Stimulated activated CD4-positive, alpha-beta T cell treated with anti-CD3 and anti-CD28 coated beads, TNF-alpha, amount 100 ng/mL, for 1 hour (primary cell): ENCODE measurements at regions not wholly inside any gene's neighbourhood (a gene's known extent, or its start where the extent isn't known, plus 50 kb on each side); places are given as distances from the start of the nearest gene placed in this dataset.
A peak's percentile ranks its signal among the peaks of the same experiment; 100 is the strongest.

Source experiments
- DNase-seq, 3 donors: peaks; one replicate each; pipeline ENCODE4 v3.0.0-alpha.2; 2020; ENCODE audit warnings: low read depth in 3 of 3, low spot score in 1 of 3

DNA sequence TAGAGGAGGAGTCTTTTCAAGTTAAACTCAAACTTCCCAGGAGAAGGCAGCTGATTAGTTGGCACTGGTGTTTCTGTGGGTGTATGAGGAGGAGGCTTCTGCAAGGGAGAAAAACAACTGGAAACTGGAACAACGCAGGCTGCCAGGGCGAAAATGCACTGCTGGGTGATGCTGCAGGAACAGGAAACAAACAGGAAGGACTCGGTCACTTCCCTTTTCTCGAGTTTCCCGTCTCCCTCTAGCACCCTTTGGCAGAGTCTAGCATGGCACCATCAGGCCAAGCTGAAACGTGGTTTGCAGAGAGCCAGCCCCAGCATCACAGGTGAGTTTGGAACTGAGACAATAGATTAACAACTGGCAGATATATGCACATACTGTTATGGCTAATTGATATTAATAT lies 77.5 kb upstream of the CAST start:
- DNase-seq: no peak

DNA sequence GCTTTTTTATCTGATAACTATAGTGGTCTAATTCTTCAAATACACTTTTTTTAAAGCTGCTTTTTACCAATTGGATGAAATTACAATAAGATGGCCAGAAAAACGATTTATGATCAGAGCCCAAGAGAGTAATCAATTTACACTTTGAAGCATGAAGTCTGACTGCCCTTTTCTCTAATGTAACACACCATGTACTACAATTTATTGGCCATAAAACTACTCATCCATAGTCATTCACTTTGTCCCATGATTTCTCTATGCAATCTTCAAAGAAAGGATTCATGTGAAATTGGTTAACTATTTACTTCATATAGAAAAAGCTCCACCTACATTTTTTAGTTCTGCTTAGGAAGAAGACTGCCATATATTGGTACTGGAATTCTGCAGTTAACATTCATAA lies 73.6 kb upstream of the CAST start:
- no peak for DNase-seq

DNA sequence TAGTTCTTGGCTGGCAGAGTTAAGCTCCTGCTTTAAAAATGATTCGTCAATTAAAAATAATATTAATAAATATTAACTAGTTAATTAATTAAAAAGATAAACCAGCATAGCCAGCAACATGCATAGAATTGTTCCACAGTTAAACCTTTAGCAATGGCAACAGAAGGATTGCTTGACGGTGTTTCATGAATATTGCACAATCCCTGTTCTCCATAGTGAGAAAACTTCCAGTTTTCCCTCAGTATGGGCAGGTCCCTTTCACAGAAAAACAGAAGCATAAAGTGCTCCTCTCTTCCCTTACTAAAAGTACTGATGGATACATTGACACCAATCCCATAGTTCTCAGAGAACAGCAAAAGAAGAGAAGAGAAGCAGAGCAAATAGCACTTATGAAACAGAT lies 71.4 kb upstream of the CAST start:
- no peak for DNase-seq

DNA sequence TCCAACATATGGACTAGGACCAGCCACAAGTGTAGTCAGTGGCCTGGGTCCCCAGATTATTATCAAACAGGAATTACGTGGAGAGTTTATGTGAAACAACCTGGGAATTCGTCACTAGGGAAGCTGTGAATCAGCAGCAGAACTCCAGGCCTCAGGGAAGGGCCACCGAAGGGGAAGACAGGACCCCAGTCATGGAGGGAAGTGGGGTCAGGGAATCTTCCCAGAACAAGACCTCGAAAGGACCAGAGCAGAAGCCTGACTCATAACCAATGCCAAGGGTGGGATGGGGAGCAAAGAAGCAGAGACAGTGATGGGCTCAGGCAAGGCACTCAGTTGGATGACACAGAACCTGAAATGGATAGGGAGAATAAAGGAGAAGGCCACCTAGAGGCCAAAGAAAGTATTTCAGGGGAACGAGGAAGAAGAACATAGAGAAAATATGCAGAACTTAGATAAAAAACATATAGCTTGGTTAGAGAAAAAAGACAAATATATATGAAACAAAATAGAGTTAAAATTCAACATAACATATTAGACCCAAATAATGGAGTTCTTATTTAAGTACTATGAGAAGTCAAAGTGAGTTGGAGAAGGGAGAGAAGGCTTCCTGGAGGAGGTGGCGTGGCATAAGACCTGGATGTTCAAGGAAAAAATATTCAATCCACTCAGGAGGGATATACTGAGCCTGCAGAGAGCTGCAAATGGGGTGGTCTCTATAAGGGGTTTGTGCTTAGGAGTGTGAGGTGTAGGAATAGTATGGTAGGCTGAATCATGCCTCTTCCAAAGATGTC lies 66.7 kb upstream of the CAST start:
- DNase-seq: no peak

DNA sequence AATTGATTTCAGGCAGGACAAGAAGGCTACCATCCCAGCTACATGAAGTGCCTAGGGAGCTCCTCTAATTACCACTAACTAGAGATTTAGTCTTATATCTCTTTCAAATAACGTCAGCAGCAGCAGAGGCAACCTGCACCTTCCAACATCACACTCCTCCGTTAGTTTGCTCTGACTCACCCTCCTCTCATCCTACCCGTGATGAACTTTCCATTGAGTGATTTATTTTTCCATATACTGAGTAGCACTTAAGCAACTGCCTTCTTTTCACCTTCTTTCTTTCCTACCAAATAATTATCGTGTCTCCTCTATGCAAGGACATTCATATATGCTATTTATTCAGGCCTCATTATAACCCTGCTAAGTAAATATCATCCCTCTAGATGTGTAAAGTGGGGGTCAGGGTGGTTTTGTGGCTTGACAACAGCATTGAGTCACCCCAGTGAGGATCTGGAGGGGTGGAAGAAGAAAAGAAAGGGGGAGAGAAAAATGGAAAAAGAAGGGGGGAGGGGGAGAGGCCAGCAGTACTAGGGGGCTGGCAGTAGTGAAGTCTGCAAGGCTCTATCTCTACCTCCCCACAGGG lies 64.6 kb upstream of the CAST start:
- DNase-seq: no peak

DNA sequence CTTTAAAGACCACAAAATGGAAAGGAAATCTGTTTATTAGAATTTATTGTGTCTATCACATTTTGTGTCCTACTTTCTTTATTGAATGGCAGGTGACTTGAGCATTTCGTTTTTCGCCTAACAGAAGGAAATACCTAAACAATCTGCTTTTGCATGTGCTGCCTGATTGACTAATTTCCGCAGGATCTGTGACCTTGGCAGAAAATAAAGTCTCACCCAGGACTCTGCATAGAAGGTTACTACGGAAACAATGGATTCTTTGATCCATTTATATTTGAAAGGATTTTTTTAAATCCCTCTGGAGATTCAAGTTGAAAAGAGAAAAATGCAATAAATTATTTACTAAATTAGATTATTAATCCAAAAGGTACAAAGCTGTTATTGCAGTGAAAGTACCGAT lies 61.0 kb upstream of the CAST start:
- DNase-seq: no peak

DNA sequence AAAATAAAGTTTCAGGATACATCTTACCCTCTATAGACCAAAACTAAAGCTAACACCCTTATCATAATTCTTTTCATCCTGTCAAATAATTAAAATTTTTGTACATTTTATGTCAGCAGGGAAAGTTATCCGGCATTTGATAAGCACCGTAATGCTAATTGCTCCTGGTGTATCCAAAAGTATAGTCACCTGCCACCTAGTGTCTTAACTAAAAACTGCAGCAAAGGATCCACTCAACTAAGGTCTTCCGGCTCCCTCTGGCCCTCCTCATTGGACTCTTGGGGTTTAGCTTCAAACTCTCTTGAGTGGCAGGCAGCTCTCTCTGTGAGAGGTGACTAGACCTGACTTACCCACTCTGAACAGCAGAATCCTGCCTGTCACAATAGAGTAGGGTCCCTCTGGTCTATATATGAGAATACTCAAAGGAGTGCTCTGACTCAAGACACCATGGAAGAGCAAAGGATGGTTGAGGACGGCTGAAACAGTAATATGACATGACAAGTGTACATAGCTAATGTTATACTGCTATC lies 60.4 kb upstream of the CAST start:
- peak in 2 of 3 donors; percentile 19 to 27 for DNase-seq

DNA sequence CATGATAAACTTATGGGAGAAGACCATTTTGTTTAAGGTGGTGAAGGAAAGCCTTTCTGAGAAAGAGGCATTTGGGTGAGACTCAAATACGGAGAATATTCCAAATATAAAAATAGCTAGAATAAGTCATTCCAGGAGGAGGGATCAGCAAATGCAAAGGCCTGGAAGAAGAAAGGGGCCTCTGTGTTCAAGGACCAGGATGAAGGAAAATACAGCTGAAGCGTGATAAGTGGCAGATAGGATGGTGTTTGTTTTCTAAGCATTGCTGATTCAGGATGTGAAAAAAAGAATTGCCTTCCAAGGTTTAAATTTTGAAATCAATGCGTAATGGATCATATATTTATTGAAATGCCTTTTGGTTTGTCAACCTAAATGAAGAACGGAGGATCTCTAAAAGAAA lies 59.4 kb upstream of the CAST start:
- DNase-seq: no peak

DNA sequence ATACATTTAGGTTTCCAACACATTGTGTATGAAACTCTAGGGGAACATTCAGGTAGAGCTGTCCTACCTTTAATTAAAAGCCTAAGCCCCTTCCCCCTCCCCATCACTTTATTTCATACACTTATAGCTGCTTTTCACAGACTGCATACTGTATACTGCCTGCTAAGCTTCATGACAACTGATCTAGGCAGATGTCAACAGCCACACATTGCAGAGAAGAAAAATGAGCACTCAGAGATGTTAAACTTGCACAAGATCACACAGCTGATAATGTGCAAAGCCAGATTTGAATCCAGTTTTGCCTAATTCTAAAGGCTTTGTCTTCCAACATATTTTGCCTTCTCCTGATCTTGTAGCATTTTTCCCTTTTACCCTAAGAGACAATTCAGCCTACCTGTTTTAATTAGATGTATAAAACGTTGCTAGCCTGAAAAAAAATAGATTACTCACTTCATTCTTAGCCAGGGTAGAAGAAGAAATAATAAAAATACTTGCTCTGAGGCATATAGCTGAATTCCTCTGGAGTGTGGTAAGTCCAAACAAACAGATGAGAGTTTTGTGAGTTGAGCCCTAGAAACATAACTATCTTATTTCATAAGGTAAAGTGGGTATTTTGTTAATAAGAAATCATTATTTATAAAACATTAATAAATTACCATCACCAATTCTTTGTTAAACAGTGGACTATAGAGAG lies 56.9 kb upstream of the CAST start:
- no peak for DNase-seq

DNA sequence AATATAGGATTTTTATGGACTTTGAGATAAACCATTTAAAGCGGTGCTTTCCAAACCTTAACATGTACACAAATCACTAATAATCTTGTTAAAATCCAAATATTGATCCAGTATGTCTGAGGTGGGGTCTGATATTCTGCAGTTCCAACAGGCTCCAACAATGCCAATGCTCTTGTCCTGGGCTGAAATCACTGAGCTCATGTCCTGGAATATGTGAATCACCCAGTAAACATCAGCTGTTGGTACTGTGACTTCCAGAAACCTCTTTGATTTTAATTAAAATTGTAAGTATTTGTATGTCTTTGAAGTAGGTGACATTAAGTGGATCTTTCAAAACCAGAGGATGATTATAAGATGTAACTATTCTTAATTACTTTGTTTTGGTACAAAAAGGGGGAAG lies 52.8 kb upstream of the CAST start:
- no peak for DNase-seq

DNA sequence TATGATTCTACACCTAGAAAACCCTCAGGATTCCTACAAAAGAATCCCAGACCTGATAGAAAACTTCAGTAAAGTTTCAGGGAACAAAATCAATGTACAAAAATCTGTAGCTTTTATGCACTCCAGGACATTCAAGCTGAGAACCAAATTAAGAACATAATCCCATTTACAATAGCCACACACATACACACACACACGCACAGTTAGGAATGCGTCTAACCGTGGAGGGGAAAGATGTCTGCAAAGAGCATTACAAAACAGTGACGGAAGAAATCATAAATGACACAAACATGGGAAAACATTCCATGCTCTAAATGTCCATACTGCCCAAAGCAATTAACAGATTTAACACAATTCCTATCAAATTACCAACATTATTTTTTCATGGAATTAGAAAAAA lies 51.4 kb upstream of the CAST start:
- no peak for DNase-seq

DNA sequence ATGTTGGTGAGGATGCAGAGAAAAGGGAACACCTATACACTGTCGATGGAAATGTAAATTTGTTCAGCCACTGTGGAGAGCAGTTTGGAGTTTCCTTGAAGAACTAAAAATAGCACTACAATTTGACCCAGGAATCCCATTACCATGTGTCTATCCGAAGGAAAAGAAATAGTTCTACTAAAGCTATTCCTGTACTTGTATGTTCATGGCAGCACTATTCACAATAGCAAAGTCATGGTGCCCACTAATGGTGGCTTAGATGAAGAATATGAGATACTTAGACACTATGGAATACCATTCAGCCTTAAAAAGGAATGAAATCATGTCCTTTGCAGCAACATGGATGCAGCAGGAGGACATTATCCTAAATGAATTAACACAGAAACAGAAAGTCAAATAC lies 50.2 kb upstream of the CAST start:
- DNase-seq: no peak
